HepG2 (cell line): ENCODE measurements at regions not wholly inside any gene's neighbourhood (a gene's known extent, or its start where the extent isn't known, plus 50 kb on each side); places are given as distances from the start of the nearest gene placed in this dataset.

Experiments
- ATAC-seq: fragments of 200-7000 bp; cut with Tn5 transposase; 3 replicates; pipeline ENCODE4 v1.9.1; 2020; ENCODE audit warnings: mild to moderate bottlenecking, moderate library complexity
- BruUV-seq: library from RNA; stranded (reverse); fragments of 400-500 nt; replicated peaks from 2 replicates; lab custom pipeline; 2021; lab: Mats Ljungman, UMichigan
- CTCF ChIA-PET: fragments of 300-600 bp; formaldehyde crosslinking; extraction: SDS; loops from one replicate; lab custom pipeline; 2021; ENCODE audit warnings: low total read pairs, inconsistent platforms, low intra/inter-chr PET ratio; lab: Yijun Ruan, JAX
- POLR2A ChIA-PET: fragments of 350-600 bp; sonication (Branson Sonifier 250); formaldehyde crosslinking; loops from one replicate; lab custom pipeline; 2020; ENCODE audit warnings: antibody characterized with exemption, inconsistent platforms; lab: Yijun Ruan, JAX
- DNase-seq: peaks from one replicate; pipeline ENCODE4 v3.0.0-alpha.2; 2015; ENCODE audit warnings: low spot score
- FAIRE-seq: peaks from 3 replicates; lab custom pipeline; 2011; peaks lifted over from hg19 to GRCh38; lab: Jason Lieb, UNC
- H2AFZ ChIP-seq: one replicate; pipeline ENCODE4 v1.6.1; 2011; ENCODE audit warnings: low read length, inconsistent platforms
- H3K27ac ChIP-seq: fragments of 300-600 bp; 3 replicates; pipeline ENCODE4 v1.8.0; 2011; ENCODE audit warnings: mixed run types, mild to moderate bottlenecking, mixed read lengths, low read length, inconsistent platforms; ENCODE audit not compliant: insufficient read depth; ENCODE audit errors: extremely low read length
- H3K27me3 ChIP-seq, 2 experiments: fragments of 200-600 bp in 1 of 2; 2 replicates in 1 of 2; 3 replicates in 1 of 2; pipeline versions ENCODE4 v1.6.0 to v1.8.0; 2011; ENCODE audit warnings: low read length in 2 of 2, mild to moderate bottlenecking in 2 of 2, moderate library complexity in 2 of 2, inconsistent platforms in 1 of 2; ENCODE audit not compliant: insufficient read depth in 2 of 2, control insufficient read depth in 1 of 2
- H3K36me3 ChIP-seq, 2 experiments: fragments of 200-600 bp in 1 of 2; replicated peaks in 1 of 2; 2 replicates in 1 of 2; 3 replicates in 1 of 2; pipeline versions ENCODE4 v1.5.1 to v1.8.0; 2011; ENCODE audit warnings: low read length in 2 of 2, inconsistent platforms in 1 of 2; ENCODE audit not compliant: insufficient read depth in 2 of 2, control insufficient read depth in 1 of 2
- H3K4me1 ChIP-seq: 2 replicates; pipeline ENCODE4 v1.5.1; 2012; ENCODE audit warnings: low read length, inconsistent platforms; ENCODE audit not compliant: insufficient read depth
- H3K4me2 ChIP-seq: 2 replicates; pipeline ENCODE4 v1.6.0; 2011; ENCODE audit warnings: low read depth, low read length, inconsistent platforms
- H3K4me3 ChIP-seq, 3 experiments: fragments of 200-600 bp in 1 of 3; sonication (generic), shearing (Covaris generic) in 1 of 3; replicated peaks in 1 of 3; 2 replicates each; pipeline ENCODE4 v1.5.1; 2011 to 2016; ENCODE audit warnings: low read length in 3 of 3, inconsistent platforms in 2 of 3, low read depth in 2 of 3, mild to moderate bottlenecking in 2 of 3, control low read depth in 1 of 3, mixed read lengths in 1 of 3; ENCODE audit not compliant: insufficient read depth in 1 of 3
- H3K79me2 ChIP-seq: one replicate; pipeline ENCODE4 v1.6.1; 2011; ENCODE audit warnings: low read length, inconsistent platforms; ENCODE audit not compliant: insufficient read depth
- H3K9ac ChIP-seq: 2 replicates; pipeline ENCODE4 v1.6.0; 2011; ENCODE audit warnings: mild to moderate bottlenecking, low read depth, low read length, inconsistent platforms; ENCODE audit not compliant: insufficient read depth
- H3K9me3 ChIP-seq: 2 replicates; pipeline ENCODE4 v1.5.1; 2012; ENCODE audit warnings: mild to moderate bottlenecking, low read length
- H4K20me1 ChIP-seq: 2 replicates; pipeline ENCODE4 v1.6.0; 2011; ENCODE audit warnings: inconsistent platforms, mild to moderate bottlenecking, low read length, moderate library complexity; ENCODE audit not compliant: insufficient read depth
- ARNTL ChIP-seq: sonication (generic); formaldehyde crosslinking; IDR thresholded peaks from 2 replicates; pipeline ENCODE4 v1.4.0; 2020; ENCODE audit warnings: mild to moderate bottlenecking, missing genetic modification reagents
- CHD4 ChIP-seq: fragments of 200-600 bp; sonication (generic); IDR thresholded peaks from 2 replicates; pipeline ENCODE4 v1.7.0; 2017; ENCODE audit warnings: mild to moderate bottlenecking, low read length, borderline replicate concordance
- KDM3A ChIP-seq: IDR thresholded peaks from 2 replicates; pipeline ENCODE4 v1.6.1; 2018; ENCODE audit warnings: low read depth, missing compliant biosample characterization
- LBX2 ChIP-seq: sonication (generic); formaldehyde crosslinking; IDR thresholded peaks from 2 replicates; pipeline ENCODE4 v1.5.0; 2020; ENCODE audit warnings: missing genetic modification reagents, mild to moderate bottlenecking, borderline replicate concordance
- REST ChIP-seq, 2 experiments: IDR thresholded peaks; 2 replicates each; pipeline ENCODE4 v1.6.1; 2011 to 2012; ENCODE audit warnings: low read length in 2 of 2, borderline replicate concordance in 1 of 2, low read depth in 1 of 2, mild to moderate bottlenecking in 1 of 2, moderate library complexity in 1 of 2
- RXRA ChIP-seq: sonication (generic); formaldehyde crosslinking; IDR thresholded peaks from 2 replicates; pipeline ENCODE4 v1.5.1; 2020; ENCODE audit warnings: missing genetic modification reagents
- SNRNP70 ChIP-seq: fragments of 200-400 bp; formaldehyde crosslinking; IDR thresholded peaks from 2 replicates; pipeline ENCODE4 v1.6.1; 2017; ENCODE audit warnings: mild to moderate bottlenecking, low read depth, low read length, moderate library complexity
- ZNF33B ChIP-seq: sonication (generic); formaldehyde crosslinking; IDR thresholded peaks from 2 replicates; pipeline ENCODE4 v1.5.1; 2020; ENCODE audit warnings: mild to moderate bottlenecking, missing genetic modification reagents
- ZNF549 ChIP-seq: sonication (generic); formaldehyde crosslinking; IDR thresholded peaks from 2 replicates; pipeline ENCODE4 v1.5.0; 2020; ENCODE audit warnings: missing genetic modification reagents
- ZSCAN29 ChIP-seq: sonication (generic); formaldehyde crosslinking; conservative IDR thresholded peaks from 2 replicates; pipeline ENCODE4 v1.4.0; 2020; ENCODE audit warnings: mild to moderate bottlenecking, missing genetic modification reagents
- ZSCAN31 ChIP-seq: sonication (generic); formaldehyde crosslinking; IDR thresholded peaks from 2 replicates; pipeline ENCODE4 v1.5.0; 2020; ENCODE audit warnings: low read depth, mild to moderate bottlenecking, missing genetic modification reagents
- WGBS: methylation state at CpG from one replicate; pipeline ENCODE4 v1.1.6; 2017; ENCODE audit warnings: low lambda C conversion rate; 5-methylcytosine and 5-hydroxymethylcytosine counted together
- in situ Hi-C: cut with HindIII; loops from 2 replicates; pipeline ENCODE4 v1.10.0; 2017; ENCODE audit warnings: low pct_unique_long_range_greater_than_20kb; ENCODE audit not compliant: extremely low pct_ligation_motif_present
- intact Hi-C: fragments of 100-400 bp; cut with micrococcal nuclease; formaldehyde crosslinking; loops from one replicate; pipeline ENCODE4 v1.10.0; 2022; ENCODE audit not compliant: unreplicated experiment
- TF ChIP-seq, protein P1 (sequence below): sonication (generic); formaldehyde crosslinking; IDR thresholded peaks from 2 replicates; pipeline ENCODE4 v1.5.1; 2020; ENCODE audit warnings: mild to moderate bottlenecking, missing genetic modification reagents, moderate library complexity
- TF ChIP-seq, protein P2 (sequence below): sonication (generic); formaldehyde crosslinking; IDR thresholded peaks from 2 replicates; pipeline ENCODE4 v1.9.0; 2021; ENCODE audit warnings: mild to moderate bottlenecking, missing genetic modification reagents

GRCh38 chr11:90818196-90818745, 595.4 kb upstream of the CHORDC1 start:
- no peak for FAIRE-seq
- ATAC-seq, result no peak
- Histone ChIP-seq H4K20me1 (no peaks in the 10 kb centered on the region), H3K79me2 (no peaks in the 10 kb centered on the region), H3K27ac (no peak overlapping the region), H3K4me2 (no peak overlapping the region), H3K4me1 (no peaks in the 10 kb centered on the region), H3K9me3 (0 out of 2 replicates have a peak, but pooled peaks cover 7% of the 10 kb centered on the region), H3K4me3 (no peak overlapping the region), H3K27me3 (no peaks in the 10 kb centered on the region), H3K36me3 (no peaks in the 10 kb centered on the region), H3K9ac (no peak overlapping the region), H2AFZ (no peak overlapping the region)
- 22% methylated on average over 1 of the region's 1 CpG for WGBS
- no TSS peak for BruUV-seq
- ChIA-PET CTCF (no interaction called here), POLR2A (no interaction called here)
- no peak for TF ChIP-seq KDM3A (CRISPR knock-in tag)
- no peak for TF ChIP-seq ZSCAN31 (CRISPR knock-in tag)
- TF ChIP-seq LBX2 (CRISPR knock-in tag), result no peak
- TF ChIP-seq SNRNP70, result no peak
- no peak for TF ChIP-seq ZSCAN29 (CRISPR knock-in tag)
- TF ChIP-seq CHD4, result no peak
- no peak for TF ChIP-seq ZNF549 (CRISPR knock-in tag)
- TF ChIP-seq REST (IDR thresholded peaks at IDR 0.05; ENCODE audit: borderline replicate concordance in 1 of 2, low read depth in 1 of 2, low read length in 2 of 2), result no peak
- no peak for TF ChIP-seq ZNF33B (CRISPR knock-in tag)
- TF ChIP-seq, protein P1, sequence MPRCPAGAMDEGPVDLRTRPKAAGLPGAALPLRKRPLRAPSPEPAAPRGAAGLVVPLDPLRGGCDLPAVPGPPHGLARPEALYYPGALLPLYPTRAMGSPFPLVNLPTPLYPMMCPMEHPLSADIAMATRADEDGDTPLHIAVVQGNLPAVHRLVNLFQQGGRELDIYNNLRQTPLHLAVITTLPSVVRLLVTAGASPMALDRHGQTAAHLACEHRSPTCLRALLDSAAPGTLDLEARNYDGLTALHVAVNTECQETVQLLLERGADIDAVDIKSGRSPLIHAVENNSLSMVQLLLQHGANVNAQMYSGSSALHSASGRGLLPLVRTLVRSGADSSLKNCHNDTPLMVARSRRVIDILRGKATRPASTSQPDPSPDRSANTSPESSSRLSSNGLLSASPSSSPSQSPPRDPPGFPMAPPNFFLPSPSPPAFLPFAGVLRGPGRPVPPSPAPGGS (CRISPR knock-in tag), result no peak
- TF ChIP-seq ARNTL (CRISPR knock-in tag), result no peak
- no peak for TF ChIP-seq RXRA (CRISPR knock-in tag)
- TF ChIP-seq, protein P2, sequence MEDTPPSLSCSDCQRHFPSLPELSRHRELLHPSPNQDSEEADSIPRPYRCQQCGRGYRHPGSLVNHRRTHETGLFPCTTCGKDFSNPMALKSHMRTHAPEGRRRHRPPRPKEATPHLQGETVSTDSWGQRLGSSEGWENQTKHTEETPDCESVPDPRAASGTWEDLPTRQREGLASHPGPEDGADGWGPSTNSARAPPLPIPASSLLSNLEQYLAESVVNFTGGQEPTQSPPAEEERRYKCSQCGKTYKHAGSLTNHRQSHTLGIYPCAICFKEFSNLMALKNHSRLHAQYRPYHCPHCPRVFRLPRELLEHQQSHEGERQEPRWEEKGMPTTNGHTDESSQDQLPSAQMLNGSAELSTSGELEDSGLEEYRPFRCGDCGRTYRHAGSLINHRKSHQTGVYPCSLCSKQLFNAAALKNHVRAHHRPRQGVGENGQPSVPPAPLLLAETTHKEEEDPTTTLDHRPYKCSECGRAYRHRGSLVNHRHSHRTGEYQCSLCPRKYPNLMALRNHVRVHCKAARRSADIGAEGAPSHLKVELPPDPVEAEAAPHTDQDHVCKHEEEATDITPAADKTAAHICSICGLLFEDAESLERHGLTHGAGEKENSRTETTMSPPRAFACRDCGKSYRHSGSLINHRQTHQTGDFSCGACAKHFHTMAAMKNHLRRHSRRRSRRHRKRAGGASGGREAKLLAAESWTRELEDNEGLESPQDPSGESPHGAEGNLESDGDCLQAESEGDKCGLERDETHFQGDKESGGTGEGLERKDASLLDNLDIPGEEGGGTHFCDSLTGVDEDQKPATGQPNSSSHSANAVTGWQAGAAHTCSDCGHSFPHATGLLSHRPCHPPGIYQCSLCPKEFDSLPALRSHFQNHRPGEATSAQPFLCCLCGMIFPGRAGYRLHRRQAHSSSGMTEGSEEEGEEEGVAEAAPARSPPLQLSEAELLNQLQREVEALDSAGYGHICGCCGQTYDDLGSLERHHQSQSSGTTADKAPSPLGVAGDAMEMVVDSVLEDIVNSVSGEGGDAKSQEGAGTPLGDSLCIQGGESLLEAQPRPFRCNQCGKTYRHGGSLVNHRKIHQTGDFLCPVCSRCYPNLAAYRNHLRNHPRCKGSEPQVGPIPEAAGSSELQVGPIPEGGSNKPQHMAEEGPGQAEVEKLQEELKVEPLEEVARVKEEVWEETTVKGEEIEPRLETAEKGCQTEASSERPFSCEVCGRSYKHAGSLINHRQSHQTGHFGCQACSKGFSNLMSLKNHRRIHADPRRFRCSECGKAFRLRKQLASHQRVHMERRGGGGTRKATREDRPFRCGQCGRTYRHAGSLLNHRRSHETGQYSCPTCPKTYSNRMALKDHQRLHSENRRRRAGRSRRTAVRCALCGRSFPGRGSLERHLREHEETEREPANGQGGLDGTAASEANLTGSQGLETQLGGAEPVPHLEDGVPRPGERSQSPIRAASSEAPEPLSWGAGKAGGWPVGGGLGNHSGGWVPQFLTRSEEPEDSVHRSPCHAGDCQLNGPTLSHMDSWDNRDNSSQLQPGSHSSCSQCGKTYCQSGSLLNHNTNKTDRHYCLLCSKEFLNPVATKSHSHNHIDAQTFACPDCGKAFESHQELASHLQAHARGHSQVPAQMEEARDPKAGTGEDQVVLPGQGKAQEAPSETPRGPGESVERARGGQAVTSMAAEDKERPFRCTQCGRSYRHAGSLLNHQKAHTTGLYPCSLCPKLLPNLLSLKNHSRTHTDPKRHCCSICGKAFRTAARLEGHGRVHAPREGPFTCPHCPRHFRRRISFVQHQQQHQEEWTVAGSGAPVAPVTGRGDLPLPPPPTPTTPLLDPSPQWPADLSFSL (CRISPR knock-in tag), result no peak
- in situ Hi-C loops (no loop called here), intact Hi-C loops (no loop called here)
- no peak for DNase-seq
